A673 (cell line): ENCODE measurements at regions not wholly inside any gene's neighbourhood (a gene's known extent, or its start where the extent isn't known, plus 50 kb on each side); places are given as distances from the start of the nearest gene placed in this dataset.

Experiments
- BruUV-seq: library from RNA; stranded (reverse); fragments of 400-500 nt; replicated peaks from 2 replicates; lab custom pipeline; 2021; lab: Mats Ljungman, UMichigan
- CTCF ChIA-PET: fragments of 300-600 bp; sonication (Branson Sonifier 250); formaldehyde crosslinking; loops from one replicate; lab custom pipeline; 2022; ENCODE audit warnings: antibody characterized with exemption; lab: Charles Lee
- POLR2A ChIA-PET: fragments of 300-600 bp; sonication (Branson Sonifier 250); formaldehyde crosslinking; loops from one replicate; lab custom pipeline; 2022; ENCODE audit warnings: antibody characterized with exemption; ENCODE audit not compliant: low non-redundant PET; lab: Charles Lee
- DNase-seq: peaks from one replicate; pipeline ENCODE4 v3.0.0-alpha.2; 2015; ENCODE audit warnings: low spot score
- H3K27ac ChIP-seq: fragments of 200-600 bp; sonication (generic); 2 replicates; pipeline ENCODE4 v1.5.1; 2016; ENCODE audit warnings: mixed run types, low read depth, mild to moderate bottlenecking, mixed read lengths, antibody characterized with exemption, low read length; ENCODE audit not compliant: poor library complexity, severe bottlenecking
- H3K27me3 ChIP-seq: fragments of 200-600 bp; sonication (generic); replicated peaks from 2 replicates; pipeline ENCODE4 v1.6.1; 2017; ENCODE audit warnings: mixed run types, low read depth, mild to moderate bottlenecking, mixed read lengths, antibody characterized with exemption, low read length; ENCODE audit not compliant: insufficient read depth, poor library complexity
- H3K36me3 ChIP-seq: fragments of 200-600 bp; sonication (generic); 2 replicates; pipeline ENCODE4 v1.6.1; 2016; ENCODE audit warnings: mixed run types, mild to moderate bottlenecking, mixed read lengths, antibody characterized with exemption, low read length; ENCODE audit not compliant: insufficient read depth, poor library complexity, severe bottlenecking
- H3K4me1 ChIP-seq: fragments of 200-600 bp; sonication (generic); 2 replicates; pipeline ENCODE4 v1.6.1; 2017; ENCODE audit warnings: mixed run types, mild to moderate bottlenecking, mixed read lengths, antibody characterized with exemption, low read length; ENCODE audit not compliant: insufficient read depth, poor library complexity, severe bottlenecking
- H3K4me3 ChIP-seq: fragments of 200-600 bp; sonication (generic); 2 replicates; pipeline ENCODE4 v1.5.1; 2016; ENCODE audit warnings: low read depth, mixed run types, mild to moderate bottlenecking, mixed read lengths, low read length; ENCODE audit not compliant: poor library complexity, severe bottlenecking
- H3K9me3 ChIP-seq: fragments of 200-600 bp; sonication (generic); 2 replicates; pipeline ENCODE4 v1.6.1; 2016; ENCODE audit warnings: mixed run types, low read depth, mild to moderate bottlenecking, mixed read lengths, antibody characterized with exemption, low read length; ENCODE audit not compliant: poor library complexity, severe bottlenecking
- EZH2 ChIP-seq: fragments of 200-600 bp; sonication (generic); IDR thresholded peaks from 2 replicates; pipeline ENCODE4 v1.6.1; 2017; ENCODE audit warnings: borderline replicate concordance, low read depth, mild to moderate bottlenecking, mixed read lengths, antibody characterized with exemption, low read length; ENCODE audit not compliant: poor library complexity, severe bottlenecking
- intact Hi-C: fragments of 100-400 bp; cut with micrococcal nuclease; formaldehyde crosslinking; loops from one replicate; pipeline ENCODE4 v1.10.0; 2022; ENCODE audit not compliant: unreplicated experiment
- TF ChIP-seq, protein P1 (sequence below): fragments of 300-800, 200-600 bp; sonication (generic); conservative IDR thresholded peaks from 2 replicates; pipeline ENCODE4 v1.5.1; 2017; ENCODE audit warnings: low read depth, mild to moderate bottlenecking, antibody characterized with exemption, low read length, moderate library complexity, mixed read lengths

GRCh38 chr3:107238787-107239186, 138.5 kb upstream of the CCDC54 start:
- H3K27ac ChIP-seq, result no peak overlapping the region
- no peak for DNase-seq
- no peaks in the 10 kb centered on the region for H3K27me3 ChIP-seq
- intact Hi-C loops, result loop anchor here (5.0 to 10.0 kb wide), 5 partner anchors 184 to 1236 kb away; no protein-coding TSS in a partner anchor
- BruUV-seq, result no TSS peak
- TF ChIP-seq EZH2, result no peak
- TF ChIP-seq, protein P1, sequence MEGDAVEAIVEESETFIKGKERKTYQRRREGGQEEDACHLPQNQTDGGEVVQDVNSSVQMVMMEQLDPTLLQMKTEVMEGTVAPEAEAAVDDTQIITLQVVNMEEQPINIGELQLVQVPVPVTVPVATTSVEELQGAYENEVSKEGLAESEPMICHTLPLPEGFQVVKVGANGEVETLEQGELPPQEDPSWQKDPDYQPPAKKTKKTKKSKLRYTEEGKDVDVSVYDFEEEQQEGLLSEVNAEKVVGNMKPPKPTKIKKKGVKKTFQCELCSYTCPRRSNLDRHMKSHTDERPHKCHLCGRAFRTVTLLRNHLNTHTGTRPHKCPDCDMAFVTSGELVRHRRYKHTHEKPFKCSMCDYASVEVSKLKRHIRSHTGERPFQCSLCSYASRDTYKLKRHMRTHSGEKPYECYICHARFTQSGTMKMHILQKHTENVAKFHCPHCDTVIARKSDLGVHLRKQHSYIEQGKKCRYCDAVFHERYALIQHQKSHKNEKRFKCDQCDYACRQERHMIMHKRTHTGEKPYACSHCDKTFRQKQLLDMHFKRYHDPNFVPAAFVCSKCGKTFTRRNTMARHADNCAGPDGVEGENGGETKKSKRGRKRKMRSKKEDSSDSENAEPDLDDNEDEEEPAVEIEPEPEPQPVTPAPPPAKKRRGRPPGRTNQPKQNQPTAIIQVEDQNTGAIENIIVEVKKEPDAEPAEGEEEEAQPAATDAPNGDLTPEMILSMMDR, result no peak
- ChIA-PET CTCF (no interaction called here), POLR2A (no interaction called here)
- no peak overlapping the region for H3K4me3 ChIP-seq
- no peaks in the 10 kb centered on the region for H3K9me3 ChIP-seq
- peaks cover 4% of the 10 kb centered on the region for H3K4me1 ChIP-seq
- H3K36me3 ChIP-seq, result no peaks in the 10 kb centered on the region

DNA sequence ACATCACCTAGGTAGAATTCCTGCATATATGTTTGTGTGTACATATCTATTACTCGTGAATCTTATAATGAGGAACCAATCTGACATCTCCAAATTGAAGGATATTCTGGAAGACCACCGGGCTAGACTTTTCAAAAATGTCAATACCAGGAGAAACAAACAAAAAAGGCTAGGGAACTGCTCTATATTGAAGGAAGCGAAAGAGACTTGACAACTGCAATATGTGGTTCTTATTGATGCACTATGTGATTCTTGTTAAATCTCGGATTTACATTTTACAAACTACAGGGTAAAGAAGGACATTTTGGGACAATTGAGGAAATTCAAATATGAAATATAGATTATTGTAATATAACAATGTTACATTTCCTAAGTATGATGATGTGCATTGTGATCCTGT, 137.5 kb upstream of the CCDC54 start:
- H3K36me3 ChIP-seq, result no peaks in the 10 kb centered on the region
- no TSS peak for BruUV-seq
- H3K4me1 ChIP-seq, result peaks cover 4% of the 10 kb centered on the region
- ChIA-PET POLR2A (no interaction called here), CTCF (no interaction called here)
- peak overlapping the region; percentile 66 for H3K4me3 ChIP-seq
- H3K27ac ChIP-seq, result no peak overlapping the region
- no peaks in the 10 kb centered on the region for H3K27me3 ChIP-seq
- no peak for TF ChIP-seq EZH2
- TF ChIP-seq, protein P1, result no peak
- no peak for DNase-seq
- H3K9me3 ChIP-seq, result no peaks in the 10 kb centered on the region
- intact Hi-C loops, result loop anchor here (5.0 to 10.0 kb wide), 6 partner anchors 183 to 1235 kb away; partner anchors contain the start of gene BBX

- BruUV-seq, result no TSS peak
- peak overlapping the region; percentile 66 for H3K4me3 ChIP-seq
- peaks cover 4% of the 10 kb centered on the region for H3K4me1 ChIP-seq
- TF ChIP-seq EZH2, result no peak
- TF ChIP-seq, protein P1, result no peak
- H3K27ac ChIP-seq, result no peak overlapping the region
- H3K36me3 ChIP-seq, result no peaks in the 10 kb centered on the region
- intact Hi-C loops, result loop anchor here (10.0 kb wide), 1 partner anchor 284 kb away; the partner anchor contains the start of gene BBX
- no peaks in the 10 kb centered on the region for H3K9me3 ChIP-seq
- CTCF ChIA-PET, result interaction anchor here (1.1 kb wide), 1 partner anchor 189 kb away, joined by 7 read pairs; no protein-coding TSS in a partner anchor
- POLR2A ChIA-PET, result no interaction called here
- DNase-seq, result peak; percentile 87
- no peaks in the 10 kb centered on the region for H3K27me3 ChIP-seq
These were observed 136.8 kb upstream of the CCDC54 start for GRCh38 chr3:107240183-107241091.
